HL-60 (cell line): ENCODE measurements at regions not wholly inside any gene's neighbourhood (a gene's known extent, or its start where the extent isn't known, plus 50 kb on each side); places are given as distances from the start of the nearest gene placed in this dataset.

Experiments
- DNase-seq, 2 experiments: peaks; one replicate each; pipeline ENCODE4 v3.0.0-alpha.2; 2010 to 2020; ENCODE audit warnings: low read depth in 1 of 2, low spot score in 1 of 2
- H3K27ac ChIP-seq: fragments of 250-450 bp; sonication (Bioruptor Pico); replicated peaks from 2 replicates; pipeline ENCODE4 v1.5.1; 2020; ENCODE audit warnings: mild to moderate bottlenecking, moderate library complexity
- H3K27me3 ChIP-seq: fragments of 250-450 bp; sonication (Bioruptor Pico); 2 replicates; pipeline ENCODE4 v1.5.1; 2021; ENCODE audit warnings: mild to moderate bottlenecking, moderate library complexity; ENCODE audit not compliant: insufficient read depth, poor library complexity, severe bottlenecking
- H3K4me3 ChIP-seq: replicated peaks from 2 replicates; pipeline ENCODE4 v1.5.1; 2011; ENCODE audit warnings: mild to moderate bottlenecking, control low read depth, low read length; ENCODE audit not compliant: insufficient read depth
- CTCF ChIP-seq: IDR thresholded peaks from one replicate; pipeline ENCODE4 v1.5.1; 2011; ENCODE audit warnings: low read length, control low read depth, inconsistent platforms; ENCODE audit not compliant: insufficient read depth
- GABPA ChIP-seq: IDR thresholded peaks from 2 replicates; pipeline ENCODE4 v1.6.1; 2012; ENCODE audit warnings: low read depth
- POLR2AphosphoS5 ChIP-seq: IDR thresholded peaks from 2 replicates; pipeline ENCODE4 v1.6.1; 2012; ENCODE audit warnings: low read depth
- REST ChIP-seq: IDR thresholded peaks from 2 replicates; pipeline ENCODE4 v1.6.1; 2012; ENCODE audit warnings: low read depth; ENCODE audit not compliant: insufficient replicate concordance
- SPI1 ChIP-seq: IDR thresholded peaks from 2 replicates; pipeline ENCODE4 v1.6.1; 2012; ENCODE audit warnings: low read depth, mild to moderate bottlenecking, borderline replicate concordance

- no peak for DNase-seq
- H3K27ac ChIP-seq: no peak overlapping the region
- no peak for TF ChIP-seq REST
- no peak for TF ChIP-seq SPI1
- TF ChIP-seq POLR2AphosphoS5: no peak
- TF ChIP-seq CTCF: no peak
- no peak for TF ChIP-seq GABPA
- no peaks in the 10 kb centered on the region for H3K27me3 ChIP-seq
- no peak overlapping the region for H3K4me3 ChIP-seq
Observed at GRCh38 chr6:140590641-140591040, 1216.2 kb upstream of the CITED2 start.

GRCh38 chr6:140586426-140587061 lies 1212.1 kb upstream of the CITED2 start:
- DNase-seq: no peak
- H3K4me3 ChIP-seq: no peak overlapping the region
- TF ChIP-seq GABPA (no peak), REST (no peak), POLR2AphosphoS5 (no peak), CTCF (no peak), SPI1 (no peak)
- H3K27ac ChIP-seq: no peak overlapping the region
- no peaks in the 10 kb centered on the region for H3K27me3 ChIP-seq

- DNase-seq: no peak
Observed at GRCh38 chr6:140581601-140582000, 1207.2 kb upstream of the CITED2 start.

More at GRCh38 chr6:140581601-140582000, 1207.2 kb upstream of the CITED2 start:
- Histone ChIP-seq H3K4me3 (no peak overlapping the region), H3K27me3 (no peaks in the 10 kb centered on the region), H3K27ac (no peak overlapping the region)
- no peak for TF ChIP-seq REST
- no peak for TF ChIP-seq CTCF
